ENCODE measurements at regions not wholly inside any gene's neighbourhood (a gene's known extent, or its start where the extent isn't known, plus 50 kb on each side); places are given as distances from the start of the nearest gene placed in this dataset.
"Not testable (repeated sequence)": the region's sequence is repeated elsewhere in the genome, so short reads cannot be mapped to it uniquely, and the experiment has no call there.

DNA sequence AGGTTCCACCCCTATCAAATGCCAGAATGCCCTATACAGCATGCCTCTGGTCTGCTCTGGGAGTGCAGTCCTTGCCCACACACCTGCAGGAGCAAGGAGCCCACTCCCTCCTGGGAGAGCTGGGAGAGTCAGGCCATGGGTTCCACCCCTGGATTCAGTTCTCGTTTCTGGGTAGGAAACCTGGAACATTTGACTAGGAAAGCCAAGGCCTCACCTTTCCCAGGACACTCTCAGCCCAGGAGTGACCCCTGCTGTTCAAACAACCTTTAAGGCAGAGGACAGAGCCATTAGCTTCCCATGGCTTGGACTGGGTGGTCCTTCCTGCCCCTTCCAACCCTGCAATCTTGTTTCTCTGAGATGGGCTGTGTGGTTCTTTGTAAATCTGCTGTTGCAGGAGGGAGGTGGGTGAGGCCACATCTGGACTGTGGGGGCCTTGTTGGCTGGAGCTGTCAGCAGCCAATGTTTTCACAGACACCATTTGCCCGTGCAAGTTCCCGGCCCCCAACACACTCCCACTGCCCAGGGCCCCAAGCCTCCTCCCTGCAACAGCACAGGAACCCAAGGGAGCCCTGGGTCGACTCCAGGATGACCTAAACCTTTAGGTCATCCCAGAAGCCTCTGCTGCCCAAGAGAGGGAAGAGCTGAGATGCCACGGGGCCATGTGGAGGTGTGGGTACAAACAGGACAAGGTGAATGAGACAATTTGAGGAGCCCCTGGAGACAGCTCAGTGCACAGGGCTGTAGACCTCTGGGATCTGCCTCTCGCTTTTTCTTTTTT, 104.4 kb downstream of the PJA1 start:
- no peak for DNase-seq

- DNase-seq = no peak
Measured at GRCh38 chrX:69055193-69055592, 110.1 kb downstream of the PJA1 start.

- DNase-seq = not testable (repeated sequence)
Measured at GRCh38 chrX:69054497-69054896, 110.8 kb downstream of the PJA1 start.

GRCh38 chrX:69051901-69052300, 113.4 kb downstream of the PJA1 start:
- DNase-seq = no peak

DNA sequence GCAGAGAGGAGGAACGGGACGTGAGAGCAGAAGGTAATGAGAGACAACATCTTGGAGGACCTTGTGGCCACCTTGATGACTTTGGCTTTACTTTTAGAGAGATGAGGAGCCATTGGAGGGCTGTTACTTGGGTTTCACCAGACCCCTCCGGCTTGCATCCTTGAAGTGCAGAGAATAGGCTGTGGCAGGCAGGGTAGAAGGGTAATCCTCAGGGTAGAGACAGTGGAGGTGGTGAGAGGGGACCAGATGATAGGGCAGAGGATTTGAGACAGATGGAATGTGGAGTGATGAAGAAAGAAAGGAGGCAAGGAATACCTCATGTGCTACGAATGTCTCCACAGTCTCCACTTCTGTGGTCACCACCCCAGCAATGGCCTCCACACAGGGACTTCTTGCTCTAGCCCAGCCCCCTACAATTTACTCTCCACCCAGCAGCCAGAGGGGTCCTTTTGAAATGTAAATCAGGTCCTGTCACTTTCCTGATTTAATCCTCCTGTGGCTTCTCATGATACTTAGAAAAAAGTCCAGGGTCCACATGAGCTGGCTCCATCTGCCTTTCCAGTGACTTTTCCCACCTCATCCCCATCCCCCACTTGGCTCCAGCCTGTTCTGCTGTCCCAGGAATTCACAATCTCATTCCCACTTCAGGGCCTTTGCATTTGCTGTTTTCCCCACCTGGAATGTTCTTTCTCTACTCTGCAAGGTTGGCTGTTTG, 115.0 kb downstream of the PJA1 start:
- DNase-seq = no peak

GRCh38 chrX:69046996-69047490, 118.2 kb downstream of the PJA1 start:
- DNase-seq = no peak

- no peak for DNase-seq
Measured at GRCh38 chrX:69045616-69046345, 119.5 kb downstream of the PJA1 start.

GRCh38 chrX:69038816-69039215, 126.4 kb downstream of the PJA1 start:
- DNase-seq = no peak

- DNase-seq = no peak
Measured at GRCh38 chrX:69038188-69038587, 127.1 kb downstream of the PJA1 start.

- no peak for DNase-seq
Measured at GRCh38 chrX:69037786-69038185, 127.5 kb downstream of the PJA1 start.

GRCh38 chrX:69036674-69037573, 128.3 kb downstream of the PJA1 start:
- DNase-seq = no peak

GRCh38 chrX:69034451-69034850, 130.8 kb downstream of the PJA1 start:
- DNase-seq = no peak

- no peak for DNase-seq
Measured at GRCh38 chrX:69033936-69034335, 131.3 kb downstream of the PJA1 start.

GRCh38 chrX:69032601-69033000, 132.7 kb downstream of the PJA1 start:
- no peak for DNase-seq

DNA sequence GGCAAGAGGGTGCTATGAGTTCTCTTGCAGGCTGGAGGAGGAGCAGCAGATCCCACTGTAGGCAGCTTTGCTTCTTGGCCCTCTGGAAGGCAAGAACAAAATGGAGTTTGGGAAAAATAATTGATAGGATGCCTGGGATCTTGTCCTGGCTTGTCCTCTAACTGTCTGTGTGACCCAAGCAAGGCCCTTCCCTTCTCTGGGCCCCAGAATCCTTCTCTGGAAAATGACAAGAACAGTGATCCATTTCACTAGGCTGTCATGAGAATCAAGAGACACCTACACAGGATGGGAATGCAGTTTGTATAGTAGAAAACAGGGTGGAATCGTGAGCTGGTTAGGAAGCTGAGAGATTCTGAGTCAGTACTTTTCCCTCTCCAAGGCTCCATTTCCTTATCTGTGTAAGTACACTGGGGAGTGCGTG, 133.3 kb downstream of the PJA1 start:
- no peak for DNase-seq

DNA sequence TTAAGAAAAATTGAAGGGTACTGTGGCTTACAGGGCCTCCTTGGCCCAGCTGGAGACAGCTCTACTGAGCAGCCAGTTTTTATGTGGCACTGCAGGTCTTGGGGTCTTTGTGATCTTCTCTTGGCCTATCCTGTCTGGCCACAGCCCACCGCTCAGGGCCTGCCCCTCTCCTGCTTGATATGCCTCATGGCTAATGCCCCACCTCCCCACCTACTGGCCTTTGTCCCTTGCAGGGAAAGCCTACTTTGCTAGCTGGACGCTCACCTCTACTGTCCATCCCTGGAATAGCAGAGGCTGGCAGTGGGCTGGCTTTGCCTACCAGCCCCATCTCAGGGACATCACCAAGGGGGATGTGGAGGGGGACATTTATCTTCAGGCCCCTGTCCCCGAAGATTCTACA, 134.1 kb downstream of the PJA1 start:
- no peak for DNase-seq

DNA sequence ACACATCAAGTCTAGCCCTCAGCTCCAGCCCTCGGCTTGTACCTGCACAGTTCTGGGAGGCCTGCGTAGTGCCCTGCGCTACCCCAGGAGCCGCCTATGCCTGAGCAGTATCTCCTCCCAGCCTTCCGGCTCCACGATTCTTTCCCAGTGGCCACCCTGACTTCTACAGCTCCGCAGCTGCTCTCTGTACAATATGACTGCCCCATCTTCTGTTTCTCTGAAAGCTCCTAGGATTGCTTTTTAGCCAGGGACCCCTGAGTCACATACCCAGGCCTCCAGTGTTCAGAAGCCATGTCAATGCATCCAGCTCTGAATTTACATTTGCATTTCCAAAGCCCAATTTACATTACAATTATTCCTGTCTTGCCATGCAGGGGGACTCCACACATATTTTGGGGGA, 135.5 kb downstream of the PJA1 start:
- no peak for DNase-seq

DNA sequence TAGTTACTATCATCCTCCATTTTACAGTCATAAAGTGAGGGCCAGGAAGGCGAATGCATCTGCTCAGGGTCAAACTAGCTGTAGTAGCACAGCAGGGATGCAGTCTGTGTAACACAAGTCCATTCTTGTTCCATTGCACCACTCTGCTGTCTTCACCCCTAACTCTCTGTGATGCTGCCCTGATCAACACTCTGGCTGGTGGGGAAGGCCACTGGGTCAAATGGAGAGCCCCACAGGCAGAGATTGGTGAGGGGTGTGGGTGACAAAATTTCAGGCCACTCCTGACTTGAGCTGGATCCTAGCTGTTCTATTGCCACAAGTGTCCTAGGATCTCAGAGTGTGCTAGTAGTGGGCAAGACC, 136.5 kb downstream of the PJA1 start:
- DNase-seq = no peak

DNA sequence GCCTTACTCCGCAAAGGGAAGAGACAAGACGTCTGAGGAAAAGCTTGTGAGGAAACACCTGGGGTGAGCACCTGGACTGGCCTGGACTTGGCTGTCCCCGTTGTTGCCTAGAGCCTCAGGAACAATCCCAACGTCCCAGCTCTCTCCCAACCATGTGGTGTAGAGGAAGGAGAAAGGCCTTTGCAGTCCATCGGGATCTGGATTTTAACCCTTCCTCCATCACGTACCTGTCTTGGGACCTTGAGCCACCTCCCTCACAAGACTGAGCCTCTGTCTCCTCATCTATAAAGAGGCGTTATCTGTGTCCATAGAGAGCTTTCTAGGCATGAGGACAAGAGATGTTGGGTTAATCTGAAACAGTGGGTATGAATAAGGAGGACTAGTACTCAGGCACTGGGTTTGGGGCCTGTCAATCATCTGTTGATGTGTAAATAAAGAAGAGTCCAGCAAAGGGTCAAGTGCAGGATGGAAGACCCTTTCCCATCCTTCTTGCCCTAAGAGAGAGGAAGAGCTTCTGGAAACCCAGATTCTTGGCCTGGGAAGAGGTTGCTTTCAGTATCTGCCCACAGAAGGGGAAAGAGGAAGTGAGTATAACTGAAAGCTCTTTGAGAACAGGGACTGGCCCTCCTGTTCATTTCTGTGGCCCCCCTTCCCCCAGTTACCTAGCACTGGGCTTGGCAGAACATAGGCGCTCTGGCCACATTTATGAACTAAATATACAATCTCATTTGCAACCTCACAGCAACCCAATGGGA, 137.1 kb downstream of the PJA1 start:
- no peak for DNase-seq

DNA sequence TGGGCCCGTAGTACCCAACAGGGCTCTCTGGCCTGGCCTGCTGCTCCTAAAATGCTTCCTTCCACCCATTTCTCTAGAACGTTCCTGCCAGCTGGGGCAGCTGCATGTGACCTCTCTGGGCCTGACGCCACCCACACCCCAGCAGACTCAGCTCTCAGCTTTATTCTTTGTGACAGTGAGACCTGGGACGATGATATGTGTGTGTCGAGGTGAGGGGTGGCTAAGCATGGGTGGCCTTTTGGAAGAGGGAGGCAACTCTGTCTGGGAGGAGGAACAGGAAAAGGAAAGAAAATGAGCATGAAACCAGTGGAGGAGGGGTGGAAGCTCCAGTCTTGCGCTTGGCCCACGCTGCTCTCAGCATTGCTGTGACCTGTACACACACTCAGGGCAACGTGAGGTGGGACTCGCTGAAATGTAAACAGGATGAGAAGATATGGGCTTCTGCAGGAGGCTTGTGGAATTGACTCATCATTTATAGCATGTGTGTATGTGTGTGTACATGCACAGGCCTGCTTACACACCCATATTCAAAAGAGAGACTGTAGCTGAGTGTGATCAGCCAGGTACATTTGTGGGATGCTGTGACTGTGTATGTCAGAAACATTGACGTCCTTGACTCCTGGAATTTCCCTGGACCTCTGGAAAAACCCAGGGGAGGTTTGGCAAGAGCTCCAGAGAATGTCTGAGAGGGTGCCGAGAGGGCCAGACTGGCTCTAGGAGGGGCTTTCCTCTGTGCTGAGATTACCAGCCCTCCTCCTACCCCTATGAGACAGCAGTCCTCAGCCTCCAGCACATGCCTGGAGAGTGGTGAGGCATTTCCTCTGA, 137.9 kb downstream of the PJA1 start:
- DNase-seq = no peak

DNA sequence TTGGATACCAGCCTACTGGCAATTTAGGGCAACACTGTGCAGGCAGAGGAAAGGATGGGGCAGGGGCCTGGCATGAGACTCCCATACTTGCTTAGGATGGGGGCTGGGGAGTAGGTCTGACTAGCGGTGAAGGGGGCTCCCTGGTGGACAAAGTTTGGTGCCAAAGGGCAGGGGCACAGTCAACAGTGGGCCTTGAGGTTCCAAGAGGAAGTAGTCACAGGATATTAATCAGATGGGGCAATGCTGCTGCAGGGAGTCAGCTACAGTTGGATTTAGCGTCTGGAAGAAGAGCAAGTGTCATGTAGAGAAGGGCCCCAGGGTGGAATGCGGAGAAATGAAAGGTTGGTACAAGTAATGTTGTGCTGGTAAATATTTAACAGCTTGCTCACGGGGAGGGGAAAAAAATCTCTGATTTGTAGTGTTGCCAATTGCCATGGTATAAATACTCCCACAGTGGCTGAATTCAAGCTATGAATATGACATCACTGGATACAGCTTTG, 139.4 kb downstream of the PJA1 start:
- DNase-seq = no peak
